HEK293T (cell line): ENCODE measurements at regions not wholly inside any gene's neighbourhood (a gene's known extent, or its start where the extent isn't known, plus 50 kb on each side); places are given as distances from the start of the nearest gene placed in this dataset.

Source experiments
- BHLHE40 ChIP-seq: fragments of 450-650 bp; IDR thresholded peaks from 2 replicates; pipeline ENCODE4 v1.6.1; 2016; ENCODE audit warnings: mild to moderate bottlenecking, moderate library complexity, borderline replicate concordance
- CTBP1 ChIP-seq: fragments of 450-650 bp; IDR thresholded peaks from 2 replicates; pipeline ENCODE4 v1.6.1; 2016; ENCODE audit warnings: borderline replicate concordance
- ELF4 ChIP-seq: fragments of 450-650 bp; IDR thresholded peaks from 2 replicates; pipeline ENCODE4 v1.6.1; 2017; ENCODE audit warnings: antibody characterized with exemption
- FOXK2 ChIP-seq: fragments of 450-650 bp; IDR thresholded peaks from 2 replicates; pipeline ENCODE4 v1.6.1; 2016; ENCODE audit warnings: mild to moderate bottlenecking
- HDGF ChIP-seq: fragments of 450-650 bp; IDR thresholded peaks from 2 replicates; pipeline ENCODE4 v1.6.1; 2017; ENCODE audit warnings: antibody characterized with exemption, borderline replicate concordance
- PKNOX1 ChIP-seq: fragments of 450-650 bp; IDR thresholded peaks from 2 replicates; pipeline ENCODE4 v1.6.1; 2016
- SP1 ChIP-seq: fragments of 450-650 bp; IDR thresholded peaks from 2 replicates; pipeline ENCODE4 v1.6.1; 2017
- SUZ12 ChIP-seq: fragments of 450-650 bp; IDR thresholded peaks from 2 replicates; pipeline ENCODE4 v1.6.1; 2016; ENCODE audit warnings: mild to moderate bottlenecking

- TF ChIP-seq HDGF (no peak), SP1 (no peak), ELF4 (no peak), BHLHE40 (no peak), CTBP1 (no peak), SUZ12 (no peak), PKNOX1 (no peak), FOXK2 (no peak)
These were observed 309.1 kb upstream of the KLF3 start for GRCh38 chr4:38354872-38355271.
